ENCODE measurements at regions not wholly inside any gene's neighbourhood (a gene's known extent, or its start where the extent isn't known, plus 50 kb on each side); places are given as distances from the start of the nearest gene placed in this dataset.
"Not testable (repeated sequence)": the region's sequence is repeated elsewhere in the genome, so short reads cannot be mapped to it uniquely, and the experiment has no call there.

DNA sequence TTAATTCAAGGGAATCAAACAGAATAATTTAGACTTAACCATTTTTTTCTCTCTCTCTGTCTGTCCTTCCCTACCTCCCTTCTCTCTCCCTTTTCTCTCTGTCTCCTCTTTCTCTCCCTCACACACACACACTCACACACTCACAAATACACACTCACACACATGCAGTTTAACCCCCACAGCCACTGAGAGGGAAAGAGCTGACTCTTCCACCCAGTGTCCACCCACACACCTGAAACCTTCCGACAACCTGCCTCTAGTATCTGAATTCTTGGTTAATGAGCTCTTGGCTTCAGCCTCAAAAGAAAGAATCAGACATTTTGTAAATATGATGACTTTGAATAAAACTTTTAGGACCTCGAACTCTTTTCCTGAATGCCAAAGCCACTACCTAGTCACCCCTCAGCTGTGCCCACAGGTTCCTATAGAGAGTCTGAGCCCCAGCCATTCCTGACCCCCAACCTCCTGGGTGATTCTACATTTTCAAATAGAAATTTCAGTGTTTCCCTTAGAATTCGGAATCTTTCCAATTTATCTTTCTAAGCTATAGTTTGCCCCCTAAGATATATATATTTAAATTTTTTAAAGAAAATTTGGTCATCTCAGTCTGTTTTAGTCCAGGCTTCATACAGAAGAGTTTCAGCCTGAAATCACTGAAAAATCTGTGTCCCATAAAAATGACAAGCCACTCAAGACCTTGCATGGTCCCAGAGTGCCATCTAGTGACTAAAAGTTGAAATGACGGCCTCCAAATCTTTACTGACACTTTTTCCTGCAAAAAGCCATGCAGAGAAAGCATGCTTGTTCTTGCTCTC lies 202.8 kb downstream of the IPMK start:
- no peaks in the 10 kb centered on the region for H3K4me1 ChIP-seq
- no peak overlapping the region for H3K4me3 ChIP-seq
- no peaks in the 10 kb centered on the region for H3K36me3 ChIP-seq
- intact Hi-C loops (cut with DNase I), result loop anchor here (5.0 to 10.0 kb wide), 3 partner anchors 200 to 728 kb away; no protein-coding TSS in a partner anchor
- no peak overlapping the region for H3K27ac ChIP-seq
- no peaks in the 10 kb centered on the region for H3K9me3 ChIP-seq
- DNase-seq, result peak; percentile 45
- H3K9ac ChIP-seq (ENCODE audit: low read depth in 2 of 2, low read length in 2 of 2), result no peak overlapping the region
- TF ChIP-seq, protein P1, sequence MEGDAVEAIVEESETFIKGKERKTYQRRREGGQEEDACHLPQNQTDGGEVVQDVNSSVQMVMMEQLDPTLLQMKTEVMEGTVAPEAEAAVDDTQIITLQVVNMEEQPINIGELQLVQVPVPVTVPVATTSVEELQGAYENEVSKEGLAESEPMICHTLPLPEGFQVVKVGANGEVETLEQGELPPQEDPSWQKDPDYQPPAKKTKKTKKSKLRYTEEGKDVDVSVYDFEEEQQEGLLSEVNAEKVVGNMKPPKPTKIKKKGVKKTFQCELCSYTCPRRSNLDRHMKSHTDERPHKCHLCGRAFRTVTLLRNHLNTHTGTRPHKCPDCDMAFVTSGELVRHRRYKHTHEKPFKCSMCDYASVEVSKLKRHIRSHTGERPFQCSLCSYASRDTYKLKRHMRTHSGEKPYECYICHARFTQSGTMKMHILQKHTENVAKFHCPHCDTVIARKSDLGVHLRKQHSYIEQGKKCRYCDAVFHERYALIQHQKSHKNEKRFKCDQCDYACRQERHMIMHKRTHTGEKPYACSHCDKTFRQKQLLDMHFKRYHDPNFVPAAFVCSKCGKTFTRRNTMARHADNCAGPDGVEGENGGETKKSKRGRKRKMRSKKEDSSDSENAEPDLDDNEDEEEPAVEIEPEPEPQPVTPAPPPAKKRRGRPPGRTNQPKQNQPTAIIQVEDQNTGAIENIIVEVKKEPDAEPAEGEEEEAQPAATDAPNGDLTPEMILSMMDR (IDR thresholded peaks at IDR 0.05), result peak; percentile 56
- no peaks in the 10 kb centered on the region for H3K27me3 ChIP-seq

DNA sequence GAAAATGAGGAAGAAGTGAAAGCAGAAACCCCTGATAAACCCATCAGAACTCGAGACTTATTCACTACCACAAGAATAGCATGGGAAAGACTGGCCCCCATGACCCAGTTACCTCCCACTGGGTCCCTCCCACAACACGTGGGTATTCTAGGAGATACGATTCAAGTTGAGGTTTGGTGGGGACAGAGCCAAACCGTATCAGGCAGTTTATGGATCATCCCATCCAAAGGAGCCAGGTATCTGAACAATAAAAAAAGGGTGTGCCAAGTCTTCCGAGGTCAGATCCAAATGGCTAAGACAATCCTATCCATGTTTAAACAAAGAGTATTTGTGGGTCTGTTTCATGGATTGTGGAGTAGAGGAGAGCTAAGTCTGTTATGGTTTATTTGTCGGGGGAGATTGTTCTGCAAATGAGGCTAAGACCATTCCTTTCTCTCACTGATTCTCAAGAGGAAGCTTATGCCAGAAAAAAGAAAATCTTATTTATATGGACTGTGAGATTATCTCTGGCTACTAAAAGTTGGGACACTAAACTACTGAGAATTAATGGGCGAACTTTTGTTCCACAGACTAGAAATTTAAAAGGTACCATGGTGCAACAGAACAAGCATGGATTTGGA lies 203.7 kb downstream of the IPMK start:
- Histone ChIP-seq H3K9ac (ENCODE audit: low read depth in 2 of 2, low read length in 2 of 2) (no peak overlapping the region), H3K4me1 (no peaks in the 10 kb centered on the region), H3K4me3 (no peak overlapping the region), H3K27me3 (no peaks in the 10 kb centered on the region), H3K36me3 (no peaks in the 10 kb centered on the region), H3K27ac (no peak overlapping the region), H3K9me3 (no peaks in the 10 kb centered on the region)
- DNase-seq, result peak; percentile 68
- TF ChIP-seq, protein P1 (IDR thresholded peaks at IDR 0.05), result no peak
- intact Hi-C loops (cut with DNase I), result loop anchor here (10.0 kb wide), 1 partner anchor 199 kb away; no protein-coding TSS in a partner anchor

DNA sequence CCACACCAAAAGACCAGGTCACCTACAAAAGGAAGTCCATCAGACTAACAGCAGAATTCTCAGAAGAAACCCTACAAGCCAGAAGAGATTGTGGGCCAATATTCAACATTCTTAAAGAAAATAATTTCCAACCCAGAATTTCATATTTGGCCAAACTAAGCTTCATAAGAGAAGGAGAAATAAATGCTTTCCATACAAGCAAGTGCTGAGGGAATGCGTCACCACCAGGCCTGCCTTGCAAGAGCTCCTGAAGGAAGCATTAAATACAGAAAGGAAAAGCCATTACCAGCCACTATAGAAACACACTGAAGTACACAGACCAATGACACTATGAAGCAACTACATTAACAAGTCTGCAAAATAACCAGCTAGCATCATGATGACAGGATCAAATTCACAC lies 209.0 kb downstream of the IPMK start:
- H3K27ac ChIP-seq; H3K4me3 ChIP-seq; H3K27me3 ChIP-seq; H3K36me3 ChIP-seq; H3K4me1 ChIP-seq; DNase-seq; intact Hi-C loops (cut with DNase I); H3K9ac ChIP-seq (ENCODE audit: low read depth in 2 of 2, low read length in 2 of 2); H3K9me3 ChIP-seq: not testable (repeated sequence)

DNA sequence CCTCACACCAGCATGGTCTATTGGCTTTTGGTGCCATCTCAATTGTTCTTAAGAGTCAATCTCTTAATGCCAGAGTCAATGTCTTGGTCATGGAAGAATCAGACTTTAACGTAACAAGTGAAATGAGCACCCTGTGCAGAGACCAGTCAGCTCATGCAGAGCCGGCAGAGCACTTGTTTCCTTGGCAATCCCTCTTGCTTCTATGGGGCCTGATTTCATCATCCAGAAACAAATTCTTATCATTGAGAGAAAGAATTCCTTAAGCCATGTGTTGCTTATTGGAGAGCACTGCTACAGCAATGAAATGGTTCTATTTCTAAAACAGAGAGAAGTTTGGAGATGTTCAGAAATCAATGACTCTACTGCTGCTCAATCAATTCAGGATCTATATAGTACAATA lies 212.8 kb downstream of the IPMK start:
- intact Hi-C loops (cut with DNase I), result no loop called here
- no peaks in the 10 kb centered on the region for H3K36me3 ChIP-seq
- H3K4me3 ChIP-seq, result no peak overlapping the region
- H3K9me3 ChIP-seq, result no peaks in the 10 kb centered on the region
- TF ChIP-seq, protein P1 (IDR thresholded peaks at IDR 0.05), result no peak
- DNase-seq, result no peak
- no peak overlapping the region for H3K9ac ChIP-seq (ENCODE audit: low read depth in 2 of 2, low read length in 2 of 2)
- H3K27ac ChIP-seq, result no peak overlapping the region
- no peaks in the 10 kb centered on the region for H3K4me1 ChIP-seq
- H3K27me3 ChIP-seq, result no peaks in the 10 kb centered on the region

DNA sequence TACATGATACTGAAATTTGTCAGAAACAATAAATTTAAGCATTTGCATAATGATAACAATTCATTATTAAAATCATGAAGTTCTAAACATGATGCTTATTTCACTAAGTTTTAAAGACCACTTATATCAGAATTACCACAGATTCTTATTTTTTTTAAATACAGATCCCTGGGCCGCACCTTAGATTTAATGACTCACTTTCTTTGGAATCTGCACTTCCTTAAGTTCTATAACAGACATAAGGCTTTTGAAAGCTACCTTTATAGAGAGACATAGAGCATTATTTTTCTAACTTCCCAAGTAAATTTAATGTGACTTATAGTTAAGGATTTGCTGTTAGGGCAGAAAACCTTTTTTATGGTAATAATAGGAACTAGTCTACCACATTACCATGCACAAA lies 214.9 kb downstream of the IPMK start:
- intact Hi-C loops (cut with DNase I), result no loop called here
- Histone ChIP-seq H3K4me3 (no peak overlapping the region), H3K27ac (no peak overlapping the region), H3K4me1 (no peaks in the 10 kb centered on the region), H3K9me3 (no peaks in the 10 kb centered on the region), H3K27me3 (no peaks in the 10 kb centered on the region), H3K9ac (ENCODE audit: low read depth in 2 of 2, low read length in 2 of 2) (no peak overlapping the region), H3K36me3 (no peaks in the 10 kb centered on the region)
- TF ChIP-seq, protein P1 (IDR thresholded peaks at IDR 0.05), result no peak
- no peak for DNase-seq

DNA sequence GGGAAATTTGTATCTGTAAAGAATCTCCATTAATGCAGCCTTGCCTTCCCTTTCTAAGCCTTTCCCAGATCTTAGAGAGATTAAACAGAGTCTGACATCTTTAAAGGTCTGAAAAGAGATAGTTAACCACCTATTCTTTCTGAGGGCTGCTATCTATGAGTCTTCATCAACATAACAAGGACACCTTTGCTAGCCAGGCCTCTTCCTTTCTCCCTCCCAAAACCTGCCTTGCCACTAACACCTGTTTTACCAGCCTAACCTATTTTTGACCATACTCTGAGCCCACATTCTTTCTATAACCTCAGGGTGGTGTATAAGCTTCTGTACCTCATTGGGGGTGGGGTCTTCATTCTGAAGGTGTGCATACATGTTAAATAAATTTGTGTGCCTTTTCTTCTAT lies 217.1 kb downstream of the IPMK start:
- no peak overlapping the region for H3K4me3 ChIP-seq
- no peak for DNase-seq
- no peak overlapping the region for H3K27ac ChIP-seq
- no peaks in the 10 kb centered on the region for H3K27me3 ChIP-seq
- H3K4me1 ChIP-seq, result no peaks in the 10 kb centered on the region
- H3K9ac ChIP-seq (ENCODE audit: low read depth in 2 of 2, low read length in 2 of 2), result no peak overlapping the region
- H3K36me3 ChIP-seq, result no peaks in the 10 kb centered on the region
- no peaks in the 10 kb centered on the region for H3K9me3 ChIP-seq
- intact Hi-C loops (cut with DNase I), result no loop called here
- TF ChIP-seq, protein P1 (IDR thresholded peaks at IDR 0.05), result no peak
